ENCODE measurements at regions not wholly inside any gene's neighbourhood (a gene's known extent, or its start where the extent isn't known, plus 50 kb on each side); places are given as distances from the start of the nearest gene placed in this dataset.
"Not testable (repeated sequence)": the region's sequence is repeated elsewhere in the genome, so short reads cannot be mapped to it uniquely, and the experiment has no call there.

DNA sequence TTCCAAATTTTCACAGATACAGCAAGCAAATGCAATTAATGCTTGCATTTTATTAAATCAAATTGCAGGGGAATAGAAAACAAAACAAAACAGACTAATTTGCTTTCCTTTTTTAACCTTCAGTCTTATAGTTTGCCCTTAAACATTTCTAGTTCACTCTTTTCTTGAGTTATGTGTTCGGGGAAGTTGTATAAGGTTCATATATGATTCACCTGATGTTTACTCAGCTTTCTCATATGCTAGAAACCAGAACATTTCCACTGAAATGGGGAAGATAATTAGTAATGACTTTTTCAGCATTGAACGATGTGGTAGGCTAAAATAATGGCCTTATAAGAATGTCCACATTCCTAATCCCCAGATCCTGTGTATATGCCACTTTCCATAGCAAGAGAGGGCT, 64.6 kb upstream of the NBPF26 start:
- H3K27ac Mint-ChIP-seq; H3K4me1 Mint-ChIP-seq (ENCODE audit: low read depth); DNase-seq; H3K9me3 Mint-ChIP-seq; H3K27me3 Mint-ChIP-seq (ENCODE audit: low read depth); intact Hi-C loops (cut with micrococcal nuclease); CTCF ChIA-PET; H3K36me3 Mint-ChIP-seq (ENCODE audit: low read depth); H3K4me3 Mint-ChIP-seq: not testable (repeated sequence)

DNA sequence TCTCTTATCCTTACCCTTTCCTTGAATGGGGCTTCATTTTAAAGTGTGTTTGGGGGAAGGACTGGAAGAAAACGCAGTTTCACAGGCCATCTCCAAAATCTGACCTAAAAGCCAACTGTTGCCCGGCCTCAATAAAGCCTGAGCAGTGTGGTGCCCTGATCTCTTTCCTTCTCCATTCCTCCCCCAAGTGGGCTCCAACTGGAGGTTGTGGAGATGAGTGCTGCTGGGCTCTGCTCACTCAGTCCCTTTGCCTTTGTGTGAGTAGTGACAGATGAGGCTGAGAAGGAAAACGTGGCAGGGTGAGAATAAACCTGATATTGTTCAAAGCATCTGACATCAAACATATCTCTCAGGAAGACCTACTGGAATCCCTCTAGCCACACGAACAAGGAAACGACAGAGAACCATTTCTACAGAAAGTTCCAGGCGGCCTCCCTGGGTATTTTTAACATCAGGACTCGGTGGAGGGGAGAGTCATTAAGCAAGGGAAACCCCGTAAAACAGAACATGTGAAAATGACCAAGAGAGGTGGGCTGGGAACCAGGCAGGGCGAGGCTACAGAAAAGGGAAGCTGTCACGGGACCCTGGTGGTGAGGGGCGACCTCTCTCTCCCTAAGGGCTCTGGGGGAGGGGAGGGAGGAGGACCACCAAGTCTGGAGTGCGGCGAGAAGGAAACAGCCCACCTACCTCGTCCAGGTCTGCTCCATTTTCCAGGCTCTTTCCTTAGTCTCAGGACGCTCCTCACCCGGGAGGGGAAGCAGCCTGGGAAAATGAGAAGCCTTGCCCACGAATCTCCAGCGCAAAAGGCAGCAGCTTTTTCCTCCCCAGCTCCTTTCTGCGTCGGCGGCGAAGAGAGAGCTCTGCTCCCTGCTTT, 59.1 kb upstream of the NBPF26 start:
- intact Hi-C loops (cut with micrococcal nuclease); H3K4me1 Mint-ChIP-seq (ENCODE audit: low read depth); H3K36me3 Mint-ChIP-seq (ENCODE audit: low read depth); H3K9me3 Mint-ChIP-seq; CTCF ChIA-PET; H3K27me3 Mint-ChIP-seq (ENCODE audit: low read depth); H3K27ac Mint-ChIP-seq; DNase-seq: not testable (repeated sequence)
- H3K4me3 Mint-ChIP-seq = peak overlapping the region; percentile 83

DNA sequence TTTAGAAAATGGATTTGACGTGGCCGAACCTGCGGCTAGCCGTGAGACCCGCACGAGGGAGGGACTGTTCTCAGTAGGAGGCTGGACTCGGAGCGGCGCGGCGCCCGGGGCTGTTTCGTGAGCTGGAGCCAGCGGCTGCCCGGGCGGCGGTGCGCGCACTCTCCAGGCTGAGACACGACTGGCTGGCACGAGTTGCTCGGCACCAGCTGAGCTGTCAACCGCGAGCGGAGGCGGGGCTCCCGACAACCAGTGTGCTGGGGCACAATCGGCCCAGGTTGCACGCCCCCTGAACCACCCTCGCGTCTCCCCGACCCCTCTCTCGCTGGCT, 58.5 kb upstream of the NBPF26 start:
- H3K9me3 Mint-ChIP-seq; H3K27me3 Mint-ChIP-seq (ENCODE audit: low read depth); intact Hi-C loops (cut with micrococcal nuclease); H3K4me1 Mint-ChIP-seq (ENCODE audit: low read depth); H3K36me3 Mint-ChIP-seq (ENCODE audit: low read depth); H3K27ac Mint-ChIP-seq; CTCF ChIA-PET: not testable (repeated sequence)
- peak overlapping the region; percentile 83 for H3K4me3 Mint-ChIP-seq
- DNase-seq = peak; percentile 31

DNA sequence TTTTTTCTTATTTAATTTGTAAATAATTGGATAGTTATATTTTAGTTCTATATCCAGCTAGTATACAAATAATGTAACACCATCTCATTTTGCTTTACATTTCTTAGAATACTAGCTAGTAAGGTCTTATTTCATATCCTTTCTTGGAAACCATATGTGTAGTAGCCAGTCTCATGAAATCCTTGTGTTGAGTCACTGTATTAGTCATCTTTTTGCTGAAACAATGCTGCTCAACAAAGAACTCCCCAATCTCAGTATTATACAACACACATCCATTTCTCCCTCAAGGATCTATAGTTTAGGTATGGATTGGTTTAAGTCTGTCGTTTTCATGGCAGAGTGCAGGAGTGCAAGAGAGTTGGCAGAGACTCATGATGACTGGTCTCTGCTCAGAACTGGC, 55.6 kb upstream of the NBPF26 start:
- intact Hi-C loops (cut with micrococcal nuclease); H3K4me1 Mint-ChIP-seq (ENCODE audit: low read depth); H3K4me3 Mint-ChIP-seq; H3K9me3 Mint-ChIP-seq; H3K27ac Mint-ChIP-seq; H3K27me3 Mint-ChIP-seq (ENCODE audit: low read depth); DNase-seq; H3K36me3 Mint-ChIP-seq (ENCODE audit: low read depth); CTCF ChIA-PET: not testable (repeated sequence)
